ENCODE measurements at regions not wholly inside any gene's neighbourhood (a gene's known extent, or its start where the extent isn't known, plus 50 kb on each side); places are given as distances from the start of the nearest gene placed in this dataset.
"Not testable (repeated sequence)": the region's sequence is repeated elsewhere in the genome, so short reads cannot be mapped to it uniquely, and the experiment has no call there.

GRCh38 chr10:90276894-90277475, 575.6 kb downstream of the KIF20B start:
- DNase-seq (ENCODE audit: low read depth) = no peak

- no peak for DNase-seq (ENCODE audit: low read depth)
Observed at GRCh38 chr10:90286406-90286805, 571.4 kb downstream of the HTR7 start.

- DNase-seq (ENCODE audit: low read depth) = no peak
Observed at GRCh38 chr10:90286941-90287340, 570.9 kb downstream of the HTR7 start.

GRCh38 chr10:90288391-90288933, 569.4 kb downstream of the HTR7 start:
- DNase-seq (ENCODE audit: low read depth) = no peak

GRCh38 chr10:90289037-90289436, 568.8 kb downstream of the HTR7 start:
- no peak for DNase-seq (ENCODE audit: low read depth)

- DNase-seq (ENCODE audit: low read depth) = no peak
Observed at GRCh38 chr10:90293616-90294015, 564.2 kb downstream of the HTR7 start.

GRCh38 chr10:90294821-90295540, 562.9 kb downstream of the HTR7 start:
- not testable (repeated sequence) for DNase-seq (ENCODE audit: low read depth)

- DNase-seq (ENCODE audit: low read depth) = not testable (repeated sequence)
Observed at GRCh38 chr10:90302031-90302430, 555.8 kb downstream of the HTR7 start.

GRCh38 chr10:90302758-90303481, 554.9 kb downstream of the HTR7 start:
- DNase-seq (ENCODE audit: low read depth) = no peak

- no peak for DNase-seq (ENCODE audit: low read depth)
Observed at GRCh38 chr10:90304533-90304932, 553.3 kb downstream of the HTR7 start.

- peak; percentile 93 for DNase-seq (ENCODE audit: low read depth)
Observed at GRCh38 chr10:90306187-90306586, 551.7 kb downstream of the HTR7 start.

GRCh38 chr10:90308223-90308622, 549.6 kb downstream of the HTR7 start:
- DNase-seq (ENCODE audit: low read depth) = peak; percentile 78

- DNase-seq (ENCODE audit: low read depth) = peak; percentile 40
Observed at GRCh38 chr10:90313576-90314325, 544.1 kb downstream of the HTR7 start.

- no peak for DNase-seq (ENCODE audit: low read depth)
Observed at GRCh38 chr10:90314718-90315117, 543.1 kb downstream of the HTR7 start.

GRCh38 chr10:90317172-90317571, 540.7 kb downstream of the HTR7 start:
- no peak for DNase-seq (ENCODE audit: low read depth)

- DNase-seq (ENCODE audit: low read depth) = no peak
Observed at GRCh38 chr10:90318659-90319058, 539.2 kb downstream of the HTR7 start.

GRCh38 chr10:90319188-90319914, 538.5 kb downstream of the HTR7 start:
- DNase-seq (ENCODE audit: low read depth) = peak; percentile 92

- peak; percentile 68 for DNase-seq (ENCODE audit: low read depth)
Observed at GRCh38 chr10:90321132-90321816, 536.6 kb downstream of the HTR7 start.

GRCh38 chr10:90326498-90327267, 531.2 kb downstream of the HTR7 start:
- peak; percentile 44 for DNase-seq (ENCODE audit: low read depth)

GRCh38 chr10:90327611-90328010, 530.2 kb downstream of the HTR7 start:
- no peak for DNase-seq (ENCODE audit: low read depth)

All from non-pigmented ciliary epithelial cell (primary cell).